ENCODE measurements at regions not wholly inside any gene's neighbourhood (a gene's known extent, or its start where the extent isn't known, plus 50 kb on each side); places are given as distances from the start of the nearest gene placed in this dataset.

DNA sequence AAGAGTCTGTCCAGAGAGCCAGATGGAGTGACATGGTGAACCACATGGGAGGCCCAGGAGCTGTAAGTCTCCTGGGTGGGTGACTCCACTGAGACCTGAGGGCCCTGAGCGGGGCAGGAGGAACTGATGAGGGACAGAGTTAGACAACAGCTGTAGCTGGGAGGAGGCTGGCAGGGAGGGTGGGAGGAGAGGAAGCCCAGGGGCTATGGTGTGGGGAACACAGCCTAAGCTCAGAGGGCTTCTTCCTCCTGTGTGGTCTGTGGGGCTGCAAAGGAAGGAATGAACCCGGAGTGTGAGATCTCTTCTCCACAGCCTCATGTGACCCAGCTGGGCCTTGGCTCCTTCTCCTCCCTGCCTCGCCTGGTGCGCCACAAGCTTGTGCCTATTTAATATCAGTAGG, 395.6 kb upstream of the HS6ST1 start:
- TF ChIP-seq, protein P1, sequence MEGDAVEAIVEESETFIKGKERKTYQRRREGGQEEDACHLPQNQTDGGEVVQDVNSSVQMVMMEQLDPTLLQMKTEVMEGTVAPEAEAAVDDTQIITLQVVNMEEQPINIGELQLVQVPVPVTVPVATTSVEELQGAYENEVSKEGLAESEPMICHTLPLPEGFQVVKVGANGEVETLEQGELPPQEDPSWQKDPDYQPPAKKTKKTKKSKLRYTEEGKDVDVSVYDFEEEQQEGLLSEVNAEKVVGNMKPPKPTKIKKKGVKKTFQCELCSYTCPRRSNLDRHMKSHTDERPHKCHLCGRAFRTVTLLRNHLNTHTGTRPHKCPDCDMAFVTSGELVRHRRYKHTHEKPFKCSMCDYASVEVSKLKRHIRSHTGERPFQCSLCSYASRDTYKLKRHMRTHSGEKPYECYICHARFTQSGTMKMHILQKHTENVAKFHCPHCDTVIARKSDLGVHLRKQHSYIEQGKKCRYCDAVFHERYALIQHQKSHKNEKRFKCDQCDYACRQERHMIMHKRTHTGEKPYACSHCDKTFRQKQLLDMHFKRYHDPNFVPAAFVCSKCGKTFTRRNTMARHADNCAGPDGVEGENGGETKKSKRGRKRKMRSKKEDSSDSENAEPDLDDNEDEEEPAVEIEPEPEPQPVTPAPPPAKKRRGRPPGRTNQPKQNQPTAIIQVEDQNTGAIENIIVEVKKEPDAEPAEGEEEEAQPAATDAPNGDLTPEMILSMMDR (conservative IDR thresholded peaks at IDR 0.05; ENCODE audit: low read depth, low read length): no peak
- no peak for TF ChIP-seq EZH2 (IDR thresholded peaks at IDR 0.05; ENCODE audit: low read length, unreplicated experiment)
